T-helper 9 cell (primary cell): ENCODE measurements at regions not wholly inside any gene's neighbourhood (a gene's known extent, or its start where the extent isn't known, plus 50 kb on each side); places are given as distances from the start of the nearest gene placed in this dataset.
"Not testable (repeated sequence)": the region's sequence is repeated elsewhere in the genome, so short reads cannot be mapped to it uniquely, and the experiment has no call there.

ENCODE experiments used
- DNase-seq: peaks from one replicate; pipeline ENCODE4 v3.0.0-alpha.2; 2020

DNA sequence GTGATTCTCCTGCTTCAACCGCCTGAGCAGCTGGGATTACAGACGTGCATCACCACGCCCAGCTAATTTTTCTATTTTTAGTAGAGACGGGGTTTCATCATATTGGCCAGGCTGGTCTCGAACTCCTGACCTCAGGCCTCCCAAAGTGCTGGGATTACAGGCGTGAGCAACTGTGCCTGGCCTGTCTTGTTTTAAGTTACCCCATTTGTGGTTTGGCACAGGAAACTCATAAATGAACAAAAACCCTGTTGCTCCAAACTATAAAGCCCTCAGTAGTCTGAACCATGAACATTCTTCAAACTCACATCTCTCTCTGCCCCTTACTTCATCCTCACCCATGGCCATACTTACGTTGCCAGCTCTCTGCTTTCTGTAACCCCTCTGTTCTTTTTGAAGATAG, 61.7 kb downstream of the RHOU start:
- DNase-seq: not testable (repeated sequence)

DNA sequence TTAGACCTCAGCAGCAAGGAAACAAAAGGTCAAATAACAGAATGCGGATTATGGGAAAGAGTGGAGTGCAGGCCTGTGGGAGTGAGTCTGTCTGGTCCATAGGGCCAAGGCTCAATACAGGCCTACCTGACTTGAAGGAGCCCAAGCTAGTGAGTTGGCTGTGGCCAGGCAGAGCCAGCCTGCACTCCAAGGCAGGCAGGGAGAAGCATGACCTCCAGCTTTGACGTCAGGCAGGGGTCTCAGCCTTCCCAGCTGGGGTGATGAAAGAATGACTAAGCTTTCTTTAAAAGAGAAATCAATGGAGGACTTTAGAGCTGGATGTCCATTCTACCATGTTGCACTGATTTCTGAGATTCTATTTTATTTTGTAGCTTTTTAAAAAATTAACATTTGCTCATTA, 62.8 kb downstream of the RHOU start:
- no peak for DNase-seq

DNA sequence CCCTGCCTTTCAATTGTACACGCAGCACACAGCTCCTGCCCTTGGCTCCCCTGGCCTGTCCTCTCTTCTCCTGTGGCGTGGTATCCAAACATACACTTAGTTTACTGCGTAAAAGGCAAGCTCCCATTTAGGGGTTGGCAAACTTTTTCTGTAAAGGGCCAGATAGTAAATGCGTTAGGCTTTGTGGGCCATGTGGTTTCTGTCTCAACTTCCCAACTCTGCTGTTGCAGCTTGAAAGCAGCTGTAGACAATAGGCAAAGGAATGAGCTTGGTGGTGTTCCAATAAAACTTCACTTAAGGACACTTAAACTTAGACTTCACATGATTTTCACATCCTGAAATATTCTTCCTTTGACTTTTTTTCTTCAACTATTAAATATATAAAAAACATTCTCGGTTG, 63.3 kb downstream of the RHOU start:
- no peak for DNase-seq

DNA sequence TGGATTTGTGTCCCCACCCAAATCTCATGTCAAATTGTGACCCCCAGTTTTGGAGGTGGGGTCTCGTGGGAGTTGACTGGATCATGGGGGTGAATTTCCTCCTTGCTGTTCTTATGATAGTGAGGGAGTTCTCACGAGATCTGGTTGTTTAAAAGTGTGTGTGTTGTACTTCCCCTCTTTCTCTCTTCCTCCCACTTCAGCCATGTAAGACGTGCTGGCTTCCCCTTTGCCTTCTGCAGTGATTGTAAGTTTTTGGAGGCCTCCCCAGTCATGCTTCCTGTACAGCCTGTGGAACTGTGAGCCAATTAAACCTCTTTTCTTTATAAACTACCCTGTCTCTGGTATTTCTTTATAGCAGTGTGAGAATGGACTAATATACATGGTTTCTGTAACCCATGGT, 64.6 kb downstream of the RHOU start:
- DNase-seq: no peak

DNA sequence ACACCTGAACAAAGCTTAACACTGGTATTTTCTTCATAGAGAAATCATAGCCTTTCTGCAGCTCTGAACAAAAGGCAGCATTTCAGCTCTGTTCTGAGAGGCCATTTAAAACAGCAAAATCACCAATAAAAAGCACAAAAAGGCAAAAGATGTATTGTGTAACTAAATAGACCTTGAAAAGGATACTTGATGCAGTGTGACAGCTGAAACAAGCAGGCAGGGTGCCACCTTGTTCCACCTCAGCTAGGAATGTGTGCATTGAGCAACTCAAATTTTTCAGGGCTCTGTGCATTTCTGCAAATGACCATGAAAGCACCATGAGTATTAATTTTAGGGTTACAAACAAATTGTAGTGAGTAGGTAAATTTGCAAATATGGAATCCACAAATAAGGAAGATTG, 65.8 kb downstream of the RHOU start:
- DNase-seq: no peak

DNA sequence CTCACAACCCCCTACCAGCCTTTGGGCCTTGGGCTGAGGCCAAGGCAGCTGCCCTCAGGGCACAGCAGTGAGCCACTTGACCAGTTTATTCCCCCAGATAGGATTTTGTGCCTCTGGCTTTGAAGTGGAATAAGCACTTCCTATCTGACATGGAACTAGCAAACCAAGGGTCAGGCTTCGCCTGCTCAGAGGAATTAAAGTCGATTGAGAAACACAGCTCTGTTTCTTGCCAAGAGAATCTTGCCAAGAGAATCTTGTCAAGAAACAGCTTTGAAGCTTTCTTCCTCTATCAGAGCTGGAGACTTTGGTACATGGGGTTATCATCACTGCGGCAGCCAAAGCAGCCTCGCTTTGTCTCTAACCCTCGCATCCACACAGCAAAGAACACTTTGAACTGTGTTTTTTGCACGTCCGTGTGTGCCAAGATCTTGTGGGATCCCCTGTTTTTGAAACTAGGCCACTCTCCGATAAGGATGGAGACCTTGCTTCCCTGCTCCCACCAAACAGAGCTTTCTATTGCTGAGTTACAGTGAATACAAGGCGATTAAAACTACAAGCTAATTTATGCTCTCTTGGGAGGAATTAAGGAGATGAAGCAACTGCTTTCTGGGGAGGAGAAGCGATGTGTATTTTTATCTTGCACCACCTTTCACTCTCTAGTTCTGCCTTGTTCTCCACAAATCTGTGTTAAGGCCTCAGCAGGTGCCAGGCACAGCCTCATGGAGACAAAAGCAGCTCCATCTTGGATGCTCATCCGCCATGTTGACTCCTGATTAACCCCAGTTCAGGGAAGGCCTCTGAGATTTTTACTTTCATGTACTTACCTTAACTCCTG, 67.3 kb downstream of the RHOU start:
- DNase-seq: no peak

DNA sequence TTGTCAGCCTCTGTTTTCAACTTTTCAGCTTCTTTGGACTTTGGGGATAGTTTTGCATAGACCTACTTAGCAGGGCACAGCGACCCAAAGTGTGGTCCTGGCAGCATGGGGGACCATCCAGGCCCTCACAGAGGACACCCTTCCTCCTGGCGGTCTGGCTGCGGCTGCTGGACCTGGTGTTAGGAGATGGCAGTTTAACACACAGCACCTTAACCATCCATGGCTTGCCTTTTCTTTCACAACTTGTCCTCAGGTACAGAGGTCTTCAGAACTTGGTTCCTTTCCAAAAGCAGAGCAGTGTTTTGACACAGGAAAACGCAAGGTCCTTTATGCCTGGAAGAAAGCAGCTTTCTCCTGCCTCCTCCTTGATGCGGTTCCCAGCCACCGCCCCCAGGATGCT, 68.1 kb downstream of the RHOU start:
- no peak for DNase-seq

DNA sequence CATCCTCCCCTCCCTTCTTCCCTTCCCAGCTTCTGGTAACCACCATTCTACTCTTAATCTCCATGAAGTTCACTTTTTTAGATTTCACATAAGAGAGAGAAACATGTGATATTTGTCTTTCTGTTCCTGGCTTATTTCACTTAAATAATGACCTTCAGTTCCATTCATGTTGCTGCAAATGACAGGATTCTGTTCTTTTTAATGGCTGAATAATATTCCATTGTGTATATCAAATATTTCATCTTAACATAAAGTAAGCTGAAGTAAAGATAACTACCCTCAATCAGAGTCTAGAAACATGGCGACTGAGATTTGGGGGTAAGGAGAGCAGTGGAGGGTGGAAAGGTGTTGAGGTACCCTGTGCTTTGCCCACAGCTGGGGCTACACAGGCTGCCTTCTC, 68.9 kb downstream of the RHOU start:
- DNase-seq: no peak

DNA sequence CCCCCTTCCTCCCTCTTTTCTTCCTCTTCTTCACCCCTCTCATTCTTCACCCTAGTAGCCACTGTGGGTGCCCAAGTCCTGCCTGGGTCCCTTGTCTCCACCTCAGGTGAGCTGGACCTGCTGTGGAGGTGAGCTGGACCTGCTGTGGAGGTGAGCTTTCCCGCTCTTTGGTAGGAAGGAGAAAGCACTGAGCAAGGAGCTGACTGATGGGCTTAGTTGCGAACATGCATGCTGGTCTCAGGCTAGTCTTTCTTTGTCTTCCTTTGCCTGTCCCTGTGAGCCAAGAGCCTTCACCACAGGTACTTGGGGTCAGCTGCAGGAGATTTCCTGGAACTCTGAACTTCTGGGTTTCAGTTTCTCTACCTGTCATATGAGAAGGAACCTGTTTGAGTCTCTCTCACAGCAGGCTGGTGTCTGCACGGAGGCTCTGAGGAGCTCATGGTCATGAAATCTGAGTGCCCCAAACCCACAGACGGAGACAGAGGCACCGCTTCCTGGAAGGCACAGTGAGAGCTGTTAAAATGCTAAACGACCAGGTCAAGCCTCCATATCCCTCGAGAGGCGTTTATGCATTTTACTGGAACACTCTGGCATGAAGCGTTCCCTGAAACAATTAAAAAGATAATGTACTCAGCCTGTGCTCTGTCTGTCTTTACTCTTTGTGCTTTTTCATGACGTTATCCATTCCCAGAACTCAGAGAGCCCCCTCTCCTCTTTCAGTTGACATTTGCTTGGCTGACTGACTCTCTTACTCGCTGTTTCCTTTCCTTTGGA, 69.5 kb downstream of the RHOU start:
- DNase-seq: no peak

DNA sequence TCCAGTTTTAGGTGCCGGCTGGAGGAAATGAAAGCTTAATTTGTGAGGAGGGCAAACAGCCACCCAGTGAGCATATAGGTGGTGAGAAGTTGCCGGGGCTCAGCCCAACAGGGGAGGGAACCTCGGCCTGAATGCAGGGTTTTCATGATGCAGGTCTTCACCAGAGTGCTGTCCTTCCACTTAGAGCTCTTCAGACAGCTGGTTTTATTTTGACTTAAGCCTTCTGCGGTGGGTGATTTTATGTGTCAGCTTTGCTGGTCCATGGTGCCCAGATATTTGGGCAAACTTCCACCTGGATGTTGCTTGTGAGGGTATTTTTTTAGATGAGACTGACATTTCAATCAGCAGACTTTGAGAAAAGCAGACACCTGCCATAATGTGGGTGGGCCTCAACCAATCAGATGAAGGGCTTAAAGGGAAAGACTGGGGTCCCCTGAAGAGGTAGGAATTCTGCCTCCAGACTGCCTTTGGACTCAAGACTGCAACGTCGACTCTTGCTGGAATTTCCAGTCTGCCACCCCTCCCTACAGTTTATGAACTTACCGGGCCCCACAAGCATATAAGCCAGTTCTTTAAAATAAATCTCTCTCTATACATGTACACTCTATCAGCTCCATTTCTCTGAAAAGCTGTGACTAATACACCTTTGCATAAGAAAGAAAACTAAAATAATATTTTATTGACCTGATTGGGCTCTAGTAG, 72.8 kb downstream of the RHOU start:
- DNase-seq: no peak

DNA sequence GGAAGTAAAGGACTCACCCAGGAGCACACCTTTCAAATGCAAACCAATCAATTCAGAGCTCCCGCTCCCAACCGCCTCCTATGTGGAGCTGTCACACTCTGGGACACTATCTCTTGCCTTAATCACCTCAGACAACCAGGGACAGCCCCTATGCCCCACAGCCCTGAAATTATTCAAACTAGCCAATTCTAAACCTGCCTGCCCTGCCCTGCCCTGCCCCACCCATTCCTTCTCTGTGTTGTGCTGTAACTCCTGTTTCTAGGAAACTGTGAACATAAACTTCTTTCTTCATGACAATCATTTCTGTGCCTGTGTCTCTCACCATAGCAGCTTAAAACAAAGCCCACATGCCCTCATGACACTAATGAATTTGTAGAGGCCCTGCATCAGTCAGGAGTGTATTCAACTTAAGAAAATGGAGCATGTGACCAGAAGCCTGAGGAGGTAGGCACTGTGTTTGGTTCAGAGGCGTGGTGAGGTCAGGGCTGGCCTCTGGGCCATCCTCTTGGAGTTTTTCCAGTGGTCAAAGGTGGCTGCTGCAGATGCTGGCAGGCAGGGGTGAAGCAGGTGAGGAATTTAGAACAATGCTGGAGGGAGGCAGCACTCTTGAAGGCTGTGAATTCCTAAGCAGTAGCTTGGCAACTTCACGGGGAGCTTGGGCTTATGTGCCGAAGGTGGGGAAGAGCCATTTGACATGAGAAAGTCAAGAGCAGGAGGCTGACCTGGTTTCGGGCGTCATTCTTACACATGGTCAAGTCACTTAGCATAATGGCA, 74.5 kb downstream of the RHOU start:
- DNase-seq: no peak

DNA sequence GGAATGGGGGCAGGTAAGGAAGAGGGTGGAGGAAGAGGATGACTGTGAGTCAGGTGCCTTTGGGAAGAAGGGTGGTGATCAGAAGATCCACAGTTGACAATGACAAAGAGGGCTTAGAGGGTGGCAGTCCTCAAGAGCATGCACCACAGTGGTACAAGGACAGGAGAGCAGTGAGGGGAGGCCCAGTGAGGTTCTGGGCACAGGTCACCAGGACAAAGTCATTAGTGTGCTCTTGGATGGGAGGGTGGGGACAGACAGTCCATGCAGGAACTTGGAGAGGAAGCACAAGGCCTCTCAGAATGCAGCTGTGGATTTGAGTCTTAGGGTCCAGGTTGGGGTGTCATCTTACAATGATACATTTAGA, 75.1 kb downstream of the RHOU start:
- no peak for DNase-seq

DNA sequence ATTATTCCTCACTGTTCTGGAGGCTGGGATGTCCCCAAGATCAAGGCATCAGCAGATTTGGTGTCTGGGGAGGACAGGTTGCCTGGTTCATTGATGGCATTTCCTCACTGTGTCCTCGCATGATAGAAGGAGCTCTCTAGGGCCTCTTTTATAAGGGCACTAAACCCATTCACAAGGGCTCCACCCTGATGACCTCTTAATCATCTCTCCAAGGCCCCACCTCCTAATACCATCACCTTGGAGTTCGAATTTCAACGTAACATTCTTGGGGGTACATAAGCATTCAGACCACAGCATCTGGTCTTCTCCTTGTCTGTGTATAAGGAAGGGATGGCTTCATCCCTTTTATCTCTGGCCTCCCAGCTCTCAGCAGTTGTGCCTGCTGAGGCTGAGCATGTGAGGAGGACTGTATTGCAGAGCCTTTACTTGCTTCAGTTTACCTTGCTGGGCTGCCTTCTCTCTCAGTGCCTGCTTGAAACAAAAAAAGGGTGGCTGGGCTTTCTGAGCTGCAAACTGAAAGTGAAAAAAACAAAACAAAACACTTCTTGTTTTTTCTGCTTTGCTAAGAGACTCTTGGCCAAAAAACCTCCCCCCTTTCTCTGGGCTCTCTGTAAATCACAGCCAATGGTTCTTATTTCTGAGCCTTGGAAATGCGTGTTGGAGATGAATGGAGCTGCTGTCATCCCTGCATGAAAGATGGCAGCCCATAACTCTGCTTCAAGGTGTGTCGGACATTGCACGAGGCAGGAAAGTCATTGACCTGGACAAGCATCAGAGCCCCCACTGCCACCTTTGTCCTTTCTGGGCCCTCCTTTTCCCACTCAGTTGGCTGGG, 75.8 kb downstream of the RHOU start:
- no peak for DNase-seq

DNA sequence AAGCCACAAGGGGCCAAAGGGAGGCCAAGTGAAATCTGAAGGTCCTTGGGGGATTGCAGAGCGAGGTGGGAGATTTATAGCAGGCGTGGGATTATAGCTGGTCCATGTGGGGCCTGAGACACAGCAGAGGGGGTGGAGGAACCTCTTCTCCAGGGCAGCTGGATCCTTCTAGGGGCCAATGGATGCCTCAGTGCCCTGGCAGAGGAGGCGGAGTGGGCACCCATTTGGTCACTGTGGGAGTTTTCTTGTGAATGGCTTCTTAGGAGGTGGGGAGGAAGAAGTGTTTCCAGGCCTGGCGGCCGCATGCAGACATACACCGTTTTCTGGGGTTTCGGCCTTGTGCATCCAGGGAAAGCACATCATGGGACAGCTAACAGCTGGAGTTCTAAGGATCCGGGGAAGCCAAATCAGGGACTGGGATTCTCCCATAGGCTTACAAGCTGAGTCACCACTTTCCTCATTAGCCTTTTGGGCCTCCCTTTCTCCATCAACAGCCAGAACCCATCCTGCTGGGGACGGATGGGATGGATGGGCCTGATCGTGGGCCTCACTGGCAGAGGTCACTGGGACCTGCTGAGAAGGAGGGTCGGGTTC, 76.5 kb downstream of the RHOU start:
- DNase-seq: no peak

DNA sequence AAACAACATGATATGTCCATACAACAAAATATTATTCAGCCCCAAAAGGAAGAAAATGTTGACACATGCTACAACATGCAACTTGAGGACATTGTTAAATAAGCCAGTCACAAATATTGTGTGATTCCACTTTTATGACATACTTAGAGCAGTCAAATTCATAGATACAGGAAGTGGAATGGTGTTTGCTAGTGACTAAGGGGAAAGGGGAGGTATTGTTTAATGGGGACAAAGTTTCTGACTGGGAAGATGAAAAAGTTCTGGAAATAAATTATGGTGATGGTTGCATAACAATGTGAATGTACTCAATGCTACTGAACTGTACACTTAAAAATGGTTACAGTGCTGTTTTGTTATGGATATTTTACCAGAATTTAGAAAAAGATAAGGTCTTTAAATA, 77.7 kb downstream of the RHOU start:
- no peak for DNase-seq

DNA sequence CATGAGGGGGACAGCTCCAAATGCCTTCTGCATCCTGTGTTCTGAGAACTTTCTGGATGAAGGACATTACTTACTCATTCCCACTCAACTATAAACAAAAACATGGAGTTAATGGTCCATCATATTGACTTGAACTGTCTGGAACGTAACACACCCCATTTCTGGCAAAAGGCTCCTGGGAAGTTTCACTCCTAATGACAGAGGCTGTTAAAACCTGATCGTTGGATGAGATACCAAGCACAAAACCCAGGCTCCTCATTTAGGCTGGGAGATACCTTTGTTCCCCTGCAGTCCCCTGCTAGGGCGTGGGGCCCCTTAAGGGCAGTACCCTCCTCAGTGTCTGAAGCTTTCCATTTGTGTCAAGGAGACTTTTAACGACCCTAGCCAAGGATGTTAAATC, 78.9 kb downstream of the RHOU start:
- DNase-seq: no peak

DNA sequence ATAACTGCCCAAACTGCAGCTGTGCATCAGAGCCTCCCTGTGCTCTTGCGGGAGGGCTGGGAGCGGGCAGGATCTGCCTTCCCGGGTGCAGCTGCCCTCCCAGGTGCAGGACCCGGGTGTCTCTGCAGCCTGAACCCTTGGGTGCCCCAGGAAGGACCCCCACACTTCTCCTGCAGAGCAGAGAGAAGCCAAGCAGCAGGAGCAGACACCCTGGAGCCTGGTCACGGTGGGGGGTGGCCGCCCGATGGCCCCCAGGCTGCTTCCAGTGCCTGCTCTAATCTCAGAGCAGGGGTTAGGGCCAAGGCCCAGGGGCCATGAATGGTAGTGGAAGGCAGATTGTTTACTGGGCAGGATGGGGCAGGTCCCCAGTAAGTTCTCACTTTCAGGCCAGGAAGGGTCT, 83.0 kb downstream of the RHOU start:
- DNase-seq: no peak

DNA sequence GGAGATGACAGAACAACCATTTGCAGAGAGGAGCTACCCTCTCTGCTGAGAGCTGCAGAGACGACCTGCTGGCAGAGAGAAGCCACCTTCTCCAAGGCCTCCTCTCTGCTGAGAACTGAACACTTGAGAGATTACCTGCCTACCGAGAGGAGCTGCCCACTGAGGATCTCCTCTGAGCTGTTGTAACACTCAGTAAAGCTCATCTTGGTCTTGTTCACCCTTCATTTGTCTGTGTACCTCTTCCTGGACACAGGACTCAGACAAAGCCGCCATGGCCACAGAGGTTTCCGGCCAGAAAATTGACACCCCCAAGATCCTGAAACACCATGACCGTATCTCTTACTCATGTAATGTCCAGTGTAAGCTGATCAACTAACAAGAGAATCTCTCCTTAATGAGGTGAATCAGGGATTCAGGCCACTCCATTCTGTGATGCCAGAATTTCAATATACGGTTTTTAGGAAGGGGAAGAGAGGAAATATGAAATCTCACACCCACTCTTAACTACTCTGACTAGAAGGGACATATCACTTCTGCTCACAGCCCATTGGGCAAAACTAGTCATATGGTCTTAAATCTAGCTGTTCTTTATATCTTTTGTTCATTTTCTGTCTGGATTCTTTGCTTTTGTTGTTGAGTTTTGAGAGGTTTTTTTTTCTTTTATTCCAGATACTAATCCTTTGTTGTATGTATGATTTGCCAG, 83.8 kb downstream of the RHOU start:
- no peak for DNase-seq

DNA sequence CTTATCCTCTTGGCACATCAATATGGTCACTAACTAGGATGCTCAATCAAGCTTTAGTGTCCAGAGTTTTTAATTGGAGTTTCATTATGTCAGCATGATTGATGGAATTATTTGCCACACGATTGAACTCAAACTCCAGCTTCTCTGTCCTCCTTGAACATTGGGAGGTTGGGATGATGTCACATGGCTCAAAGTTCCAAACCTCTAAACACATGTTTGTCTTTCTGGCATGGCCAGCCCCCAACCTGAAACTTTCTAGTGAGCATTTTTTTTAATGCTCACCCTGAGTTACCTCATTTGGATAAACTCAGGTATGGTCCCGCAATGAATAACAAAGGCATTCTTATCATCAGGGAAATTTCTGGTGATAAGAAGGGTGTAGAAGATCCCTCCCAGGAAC, 86.0 kb downstream of the RHOU start:
- no peak for DNase-seq

DNA sequence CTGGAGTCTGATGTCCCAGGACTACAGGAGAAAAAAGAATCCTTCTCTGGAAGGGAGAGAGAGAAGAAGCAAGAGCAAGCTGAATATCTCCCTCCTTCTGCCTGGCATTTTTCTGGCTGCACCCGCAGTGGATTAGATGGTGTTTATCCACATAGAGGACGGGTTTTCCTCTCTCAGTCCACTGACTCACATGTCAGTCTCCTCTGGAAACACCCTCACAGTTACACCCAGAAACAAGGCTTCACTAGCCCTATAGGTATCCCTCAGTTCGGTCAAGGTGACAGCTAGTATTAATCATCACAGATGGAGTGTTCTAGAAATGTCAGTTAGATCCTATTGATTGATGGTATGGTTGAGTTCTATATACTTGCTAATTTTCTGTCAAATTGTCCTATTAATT, 87.9 kb downstream of the RHOU start:
- no peak for DNase-seq

DNA sequence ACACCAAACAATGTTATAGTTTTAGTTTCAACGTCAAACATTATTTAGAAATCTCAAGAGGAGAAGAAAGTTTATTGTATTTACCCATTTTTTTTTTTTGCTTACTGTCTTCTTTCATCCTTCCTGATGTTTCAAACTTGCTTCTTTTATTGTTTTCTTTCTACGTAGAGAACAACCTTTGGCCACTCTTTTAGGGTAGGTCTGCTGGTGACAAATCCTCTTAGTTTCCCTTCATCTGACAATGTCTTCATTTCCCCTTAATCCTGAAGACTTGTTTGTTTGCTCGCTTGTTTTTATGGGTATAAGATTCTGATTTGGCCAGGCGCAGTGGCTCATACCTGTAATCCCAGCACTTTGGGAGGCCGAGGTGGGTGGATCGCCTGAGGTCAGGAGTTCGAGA, 89.1 kb downstream of the RHOU start:
- no peak for DNase-seq
